GM19372 (cell line): ENCODE measurements at regions not wholly inside any gene's neighbourhood (a gene's known extent, or its start where the extent isn't known, plus 50 kb on each side); places are given as distances from the start of the nearest gene placed in this dataset.

Experiments used
- ATAC-seq: cut with Tn5 transposase; IDR thresholded peaks from one replicate; pipeline ENCODE4 v1.9.1; 2021; ENCODE audit warnings: mild to moderate bottlenecking, low read depth, moderate library complexity; ENCODE audit not compliant: unreplicated experiment

GRCh38 chr14:97178781-97179180 lies 381.6 kb downstream of the VRK1 start:
- no peak for ATAC-seq

DNA sequence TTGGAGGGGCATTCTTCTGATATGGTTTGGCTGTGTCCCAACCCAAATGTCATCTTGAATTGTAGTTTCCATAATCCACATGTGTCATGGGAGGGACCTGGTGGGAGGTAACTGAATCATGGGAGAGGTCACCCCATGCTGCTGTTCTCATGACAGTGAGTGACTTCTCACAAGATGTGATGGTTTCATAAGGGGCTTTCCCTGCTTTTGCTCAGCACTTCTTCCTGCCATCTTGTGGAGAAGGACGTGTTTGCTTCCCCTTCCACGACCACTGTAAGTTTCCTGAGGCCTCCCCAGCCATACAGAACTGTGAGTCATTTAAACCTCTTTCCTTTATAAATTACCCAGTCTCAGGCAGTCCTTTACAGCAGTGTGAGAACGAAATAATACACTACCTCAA lies 382.4 kb downstream of the VRK1 start:
- ATAC-seq, result no peak

- no peak for ATAC-seq
Observed at GRCh38 chr14:97180304-97181200, 383.4 kb downstream of the VRK1 start.

GRCh38 chr14:97185186-97185585 lies 388.0 kb downstream of the VRK1 start:
- ATAC-seq, result no peak

- ATAC-seq, result no peak
Observed at GRCh38 chr14:97187916-97188315, 390.7 kb downstream of the VRK1 start.

DNA sequence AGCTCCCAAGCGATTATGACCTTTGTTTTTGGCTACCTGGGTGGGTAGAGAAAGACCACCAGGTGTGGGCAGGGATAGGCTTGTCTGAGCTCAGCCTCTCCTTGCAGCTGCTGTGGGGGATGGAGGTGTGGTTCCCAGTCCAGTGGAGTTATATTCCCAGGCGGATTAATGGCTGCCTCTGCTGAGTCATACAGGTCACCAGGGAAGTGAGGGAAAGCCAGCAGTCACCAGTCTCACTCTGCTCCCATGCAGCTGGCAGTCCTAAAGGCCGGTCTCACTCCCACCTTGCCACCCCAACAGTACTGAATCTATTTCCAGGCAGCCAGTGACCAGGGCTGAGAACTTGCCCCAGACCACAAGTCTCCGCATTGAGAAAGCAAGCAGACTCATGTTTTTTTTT lies 399.2 kb downstream of the VRK1 start:
- ATAC-seq, result no peak

DNA sequence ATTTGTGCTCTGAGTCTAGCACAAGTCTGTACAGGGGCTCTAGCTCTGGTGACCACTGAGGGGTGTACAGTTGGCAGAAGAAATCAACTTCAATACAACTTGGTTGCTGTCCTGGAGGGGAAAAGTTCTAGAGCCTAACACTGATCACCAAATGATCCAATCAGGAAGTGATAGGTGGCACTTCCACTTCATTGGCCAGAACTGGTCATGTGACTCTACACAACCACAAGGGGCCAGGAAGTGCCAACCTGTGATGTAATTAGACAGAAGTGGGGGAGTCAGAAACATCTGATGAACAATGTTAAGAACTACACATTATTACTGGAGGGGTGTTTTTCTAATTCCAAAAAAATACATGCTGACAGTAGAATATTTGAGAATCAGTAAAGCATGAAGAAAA lies 401.6 kb downstream of the VRK1 start:
- no peak for ATAC-seq

DNA sequence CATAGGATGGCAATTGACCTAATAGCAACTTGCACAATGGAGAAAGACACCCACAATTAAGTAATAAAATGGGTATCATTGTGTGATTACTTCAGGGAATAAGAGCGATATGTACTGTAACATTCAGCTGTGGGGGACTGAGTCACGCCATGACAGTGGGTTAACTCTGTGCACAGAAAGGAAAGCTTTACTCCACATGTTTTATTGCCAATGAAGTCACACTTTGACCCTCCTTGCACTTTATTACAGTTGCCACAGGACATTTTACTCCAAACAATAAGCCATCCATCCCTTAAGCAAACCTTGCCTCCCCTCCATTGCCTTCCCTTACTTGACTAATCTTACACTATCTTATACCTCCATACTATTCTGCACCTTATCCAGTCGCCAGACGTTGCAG lies 403.1 kb downstream of the VRK1 start:
- no peak for ATAC-seq

DNA sequence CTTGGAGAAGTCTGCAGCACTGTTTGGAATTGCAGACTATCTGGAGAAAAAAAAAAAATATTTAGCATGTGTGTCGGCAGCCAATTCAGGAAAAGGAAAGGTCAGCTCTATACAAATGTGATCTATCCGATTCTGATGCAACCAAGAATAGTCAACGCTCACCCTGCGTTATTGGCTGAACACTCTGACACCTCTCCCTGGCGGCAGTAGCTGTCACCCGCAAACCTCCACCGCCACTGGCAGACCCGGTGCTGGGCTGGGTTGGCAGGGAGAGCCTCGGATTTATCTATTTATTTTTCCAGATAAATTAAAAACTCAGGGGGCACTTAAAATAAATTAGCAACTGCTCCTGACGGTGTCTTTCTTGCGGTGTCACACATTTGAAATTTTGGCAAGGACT lies 409.7 kb downstream of the VRK1 start:
- no peak for ATAC-seq

- ATAC-seq, result no peak
Observed at GRCh38 chr14:97210202-97210601, 413.0 kb downstream of the VRK1 start.

DNA sequence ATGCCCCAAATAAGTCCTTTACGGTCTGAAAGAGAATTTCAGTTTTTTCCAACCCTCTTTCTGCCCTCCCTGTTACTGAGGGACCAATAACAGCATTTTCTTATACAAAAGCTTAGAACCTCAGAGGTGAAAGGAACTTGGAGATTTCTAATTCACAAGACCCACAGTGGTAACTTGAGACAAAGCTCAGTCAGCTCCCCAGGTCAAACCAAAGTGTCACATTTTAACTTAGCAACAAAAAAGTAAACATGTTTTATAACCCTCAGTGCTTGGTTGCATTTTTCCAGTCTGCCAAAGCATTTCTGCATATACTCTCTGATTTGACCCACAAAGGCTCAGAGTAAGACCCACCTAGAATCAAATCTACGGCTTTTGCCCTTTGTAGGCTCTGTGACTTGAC lies 415.2 kb downstream of the VRK1 start:
- no peak for ATAC-seq

DNA sequence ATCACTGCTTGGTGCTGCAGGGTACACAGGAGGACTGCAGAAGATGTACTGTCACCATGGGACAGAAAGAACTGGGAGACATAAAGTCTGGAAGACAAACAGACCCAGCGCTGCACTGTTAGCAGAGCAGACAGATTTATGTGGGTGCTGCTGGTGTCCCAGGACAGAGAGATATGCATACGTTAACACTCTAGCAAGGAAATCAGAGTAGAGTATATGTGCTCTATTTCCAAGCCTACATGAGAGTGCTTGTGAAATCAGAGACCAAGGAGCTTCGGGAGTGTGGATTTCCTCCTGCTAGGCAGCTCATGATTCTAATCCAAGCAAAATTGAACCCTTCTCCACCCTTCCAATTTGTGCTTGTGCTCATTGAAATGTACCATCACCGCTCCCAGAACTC lies 416.5 kb downstream of the VRK1 start:
- ATAC-seq, result no peak

- ATAC-seq, result no peak
Observed at GRCh38 chr14:97215263-97215969, 418.2 kb downstream of the VRK1 start.

GRCh38 chr14:97217111-97217885 lies 420.1 kb downstream of the VRK1 start:
- ATAC-seq, result no peak

DNA sequence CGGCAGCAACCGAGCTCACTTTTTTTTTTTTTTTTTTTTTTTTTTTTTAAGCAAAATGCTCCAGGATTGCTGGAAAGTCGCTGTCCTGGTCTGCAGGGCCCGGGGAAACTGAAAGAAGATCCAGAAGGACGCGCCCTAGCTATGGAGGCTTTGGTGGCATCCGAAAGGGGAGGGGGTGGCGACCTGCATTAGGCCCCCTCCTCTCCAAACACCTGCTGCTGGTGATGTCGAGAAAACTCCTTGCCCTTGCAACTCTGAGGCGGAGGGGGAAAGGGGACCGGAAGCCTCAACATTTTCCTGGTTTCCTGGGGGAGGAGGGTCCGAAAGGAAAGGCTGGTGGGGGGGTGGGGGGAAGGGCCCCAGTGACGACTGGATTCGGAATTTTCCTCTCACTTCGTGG lies 421.1 kb downstream of the VRK1 start:
- no peak for ATAC-seq

DNA sequence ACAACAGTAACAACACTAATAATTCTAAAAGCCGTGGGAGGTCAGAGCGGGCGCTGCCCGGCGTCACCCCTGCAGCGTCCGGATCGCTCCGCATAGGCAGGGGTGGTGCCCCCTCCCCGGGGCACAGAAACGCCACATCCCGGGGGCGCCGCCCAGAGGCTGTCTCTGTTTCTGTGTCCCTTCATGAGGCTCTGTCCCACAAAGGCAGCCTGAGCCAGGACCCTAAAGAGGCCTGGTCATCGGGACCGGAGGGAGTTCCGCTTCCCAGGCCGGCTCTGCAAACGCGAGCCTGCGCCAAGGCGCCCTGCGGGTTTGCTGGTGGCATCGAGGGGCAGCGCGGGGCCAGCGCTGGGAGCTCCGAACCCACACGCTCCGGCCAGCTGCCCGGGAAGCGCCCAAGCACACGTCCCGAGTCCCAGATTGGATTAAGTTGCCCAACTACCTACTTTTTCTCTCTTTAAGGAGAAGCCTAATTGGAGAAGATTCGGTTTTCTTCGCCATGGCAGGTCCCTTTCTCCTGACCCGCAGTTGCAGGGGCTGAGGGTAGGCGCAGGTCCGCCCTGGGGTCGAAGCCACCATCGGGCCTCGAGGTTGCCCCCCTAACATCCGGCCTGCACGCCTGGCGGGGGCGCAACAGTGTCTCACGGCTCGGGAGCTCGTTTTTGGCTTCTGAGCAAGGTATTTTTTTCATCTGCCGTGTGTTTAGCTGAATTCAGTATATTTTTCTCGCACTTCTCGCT lies 421.7 kb downstream of the VRK1 start:
- ATAC-seq, result no peak

- ATAC-seq, result no peak
Observed at GRCh38 chr14:97219431-97220017, 422.3 kb downstream of the VRK1 start.

- ATAC-seq, result no peak
Observed at GRCh38 chr14:97221572-97222285, 424.5 kb downstream of the VRK1 start.

DNA sequence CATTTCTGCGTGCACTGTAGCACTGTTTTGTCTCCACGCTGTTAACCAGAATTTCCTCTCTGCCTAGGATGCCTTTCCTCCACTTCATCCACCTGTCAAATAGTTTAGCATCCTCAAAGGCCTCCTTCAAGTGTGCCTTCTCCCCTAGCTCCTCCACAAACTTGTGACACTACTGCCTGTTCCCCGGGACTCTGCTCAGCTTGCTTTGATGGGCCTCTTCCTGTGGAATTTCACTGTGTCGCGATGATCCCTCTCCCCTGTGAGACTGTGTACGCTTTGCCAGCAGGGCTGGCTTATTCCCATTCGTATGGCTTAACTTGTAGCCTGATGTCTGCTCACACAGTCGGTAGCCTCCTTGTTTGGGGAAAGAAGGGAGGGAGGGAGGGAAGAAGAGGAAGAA lies 426.8 kb downstream of the VRK1 start:
- ATAC-seq, result no peak

DNA sequence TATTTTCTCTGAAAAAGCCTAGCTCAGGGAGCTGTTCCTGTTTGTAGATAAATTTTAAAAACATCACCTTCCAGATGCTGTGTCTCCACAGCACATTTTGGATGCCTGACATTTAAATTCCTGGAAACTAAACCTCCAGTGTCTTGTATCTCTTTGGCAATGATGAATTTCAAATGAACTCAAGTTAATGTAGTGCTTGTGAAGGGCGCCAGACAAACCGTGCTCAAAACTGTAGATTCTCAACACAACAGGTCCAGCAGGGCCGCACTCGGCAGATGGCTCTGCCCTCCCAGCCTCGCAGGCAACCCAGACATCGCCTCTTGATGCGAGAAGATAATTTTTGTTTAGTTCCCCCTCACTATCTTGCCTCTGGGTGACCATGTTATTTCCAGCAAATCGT lies 432.9 kb downstream of the VRK1 start:
- ATAC-seq, result no peak
